ENCODE measurements at regions not wholly inside any gene's neighbourhood (a gene's known extent, or its start where the extent isn't known, plus 50 kb on each side); places are given as distances from the start of the nearest gene placed in this dataset.

DNA sequence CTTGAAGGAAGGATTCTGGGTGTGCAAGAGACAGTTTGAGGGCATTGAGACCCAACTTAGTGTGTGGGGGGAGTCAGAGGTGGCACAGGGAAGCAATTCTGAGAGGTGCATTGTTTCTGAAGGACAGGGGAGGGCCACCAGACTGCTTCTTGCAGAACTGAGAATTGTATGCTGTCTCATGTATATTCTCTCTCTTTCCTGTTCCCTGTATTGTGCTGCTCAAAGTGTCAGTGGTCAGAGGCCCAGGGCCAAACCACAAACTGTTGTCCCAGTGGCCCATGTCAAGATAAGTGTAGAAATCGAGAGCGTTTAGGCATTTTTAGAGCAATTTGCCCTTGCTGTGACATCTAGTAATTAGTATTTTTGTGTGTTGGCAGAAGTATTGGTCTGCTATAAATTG is 567.1 kb downstream of the EDEM1 start:
- H3K4me3 ChIP-seq (replicated peaks; ENCODE audit: low read depth, low read length) = no peak overlapping the region
- no peak for TF ChIP-seq CTCF (IDR thresholded peaks at IDR 0.05; ENCODE audit: low read length, missing control alignments)
- no peak for DNase-seq (ENCODE audit: low read depth)

DNA sequence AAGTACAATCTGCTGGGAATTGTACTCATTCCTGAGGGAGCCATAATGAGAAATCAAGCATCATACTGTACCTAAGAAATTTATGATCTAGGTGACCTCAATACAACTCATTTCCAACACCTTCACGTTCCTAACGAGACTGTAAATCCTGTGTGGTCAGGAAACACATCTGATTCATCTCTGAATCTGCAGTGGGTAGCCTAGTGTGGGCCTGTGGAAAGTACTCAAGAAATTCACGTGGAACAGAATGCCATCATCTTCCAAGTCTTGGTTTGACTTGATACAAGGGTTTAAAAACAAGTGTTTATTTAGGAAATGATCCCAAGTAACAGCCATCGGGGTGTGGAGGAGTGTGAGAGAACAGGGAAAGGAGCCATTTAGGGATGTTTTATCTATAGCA is 568.9 kb downstream of the EDEM1 start:
- no peak for TF ChIP-seq CTCF (IDR thresholded peaks at IDR 0.05; ENCODE audit: low read length, missing control alignments)
- no peak overlapping the region for H3K4me3 ChIP-seq (replicated peaks; ENCODE audit: low read depth, low read length)
- DNase-seq (ENCODE audit: low read depth) = no peak

- DNase-seq (ENCODE audit: low read depth) = no peak
- no peak for TF ChIP-seq CTCF (IDR thresholded peaks at IDR 0.05; ENCODE audit: low read length, missing control alignments)
- no peak overlapping the region for H3K4me3 ChIP-seq (replicated peaks; ENCODE audit: low read depth, low read length)
Observed at GRCh38 chr3:5757213-5757804, 569.8 kb downstream of the EDEM1 start.

DNA sequence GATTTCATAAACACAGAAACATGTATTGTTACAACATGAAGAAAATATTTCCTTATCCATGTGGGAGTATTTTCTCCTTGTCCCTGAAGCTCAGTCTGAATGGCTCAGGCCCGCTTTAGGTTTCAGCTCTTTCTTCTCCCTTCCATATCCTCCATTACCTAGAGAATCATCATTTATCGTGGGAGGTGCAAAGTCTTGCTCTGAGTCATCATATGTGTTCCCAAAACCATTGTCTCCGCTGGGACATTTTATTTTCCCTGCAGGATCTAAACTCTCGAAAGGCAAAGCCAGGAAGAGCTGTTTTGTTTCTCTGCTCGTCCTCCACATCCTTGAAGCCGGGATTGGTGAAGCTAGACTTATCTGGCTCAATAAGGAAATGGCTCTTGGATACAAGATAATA is 571.2 kb downstream of the EDEM1 start:
- no peak for TF ChIP-seq CTCF (IDR thresholded peaks at IDR 0.05; ENCODE audit: low read length, missing control alignments)
- H3K4me3 ChIP-seq (replicated peaks; ENCODE audit: low read depth, low read length) = no peak overlapping the region
- DNase-seq (ENCODE audit: low read depth) = no peak

DNA sequence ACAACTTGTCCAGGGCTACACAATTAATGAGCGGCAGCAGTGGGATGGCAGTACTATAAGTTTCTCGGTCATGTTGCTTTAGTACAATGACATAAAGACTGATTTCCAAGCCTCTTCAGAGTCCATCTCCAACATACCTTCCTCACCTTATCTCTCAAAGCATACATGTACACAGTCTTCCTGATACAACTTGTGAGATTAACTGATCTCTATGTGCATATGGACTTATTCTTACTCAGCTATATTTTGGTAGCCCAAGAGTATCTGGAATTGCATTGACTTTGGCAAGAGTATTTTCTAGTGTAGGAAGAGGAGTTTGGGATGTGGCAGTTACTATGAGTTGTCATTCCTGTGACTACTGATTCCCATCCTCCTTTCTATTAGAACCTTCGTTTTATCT is 575.0 kb downstream of the EDEM1 start:
- no peak overlapping the region for H3K4me3 ChIP-seq (replicated peaks; ENCODE audit: low read depth, low read length)
- no peak for TF ChIP-seq CTCF (IDR thresholded peaks at IDR 0.05; ENCODE audit: low read length, missing control alignments)
- no peak for DNase-seq (ENCODE audit: low read depth)

- TF ChIP-seq CTCF (IDR thresholded peaks at IDR 0.05; ENCODE audit: low read length, missing control alignments) = no peak
- H3K4me3 ChIP-seq (replicated peaks; ENCODE audit: low read depth, low read length) = no peak overlapping the region
- no peak for DNase-seq (ENCODE audit: low read depth)
Observed at GRCh38 chr3:5766848-5767247, 579.3 kb downstream of the EDEM1 start.

DNA sequence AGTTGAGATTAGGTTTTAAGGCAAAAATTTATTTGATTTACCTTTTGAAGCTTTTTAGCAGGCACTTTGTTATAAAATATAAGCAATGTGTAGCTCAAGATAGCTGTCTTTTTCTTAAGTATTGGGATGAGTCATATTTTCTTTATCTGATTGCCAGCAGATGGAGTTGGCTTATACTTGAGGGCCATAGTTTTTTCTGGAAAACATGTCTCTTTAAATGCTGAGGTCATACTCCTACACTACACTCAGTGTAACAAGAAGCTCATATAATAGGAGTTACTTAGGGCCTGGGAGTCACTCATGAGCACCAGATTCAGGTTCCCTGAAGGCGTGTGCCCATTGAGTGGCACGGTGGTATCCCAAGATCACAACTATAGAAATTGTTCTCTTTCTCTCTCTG is 579.8 kb downstream of the EDEM1 start:
- H3K4me3 ChIP-seq (replicated peaks; ENCODE audit: low read depth, low read length) = no peak overlapping the region
- no peak for DNase-seq (ENCODE audit: low read depth)

More for the DNA sequence above, 579.8 kb downstream of the EDEM1 start:
- no peak for TF ChIP-seq CTCF (IDR thresholded peaks at IDR 0.05; ENCODE audit: low read length, missing control alignments)
